Endothelial cell of umbilical vein (primary cell): ENCODE measurements at regions not wholly inside any gene's neighbourhood (a gene's known extent, or its start where the extent isn't known, plus 50 kb on each side); places are given as distances from the start of the nearest gene placed in this dataset.

Experiments
- BruUV-seq: library from RNA; stranded (reverse); fragments of 400-500 nt; replicated peaks from 2 replicates; lab custom pipeline; 2021; lab: Mats Ljungman, UMichigan
- CTCF ChIA-PET: fragments of 300-600, 350-600 bp; sonication (Branson Sonifier 250); formaldehyde crosslinking; loops from one replicate; lab custom pipeline; 2021; ENCODE audit warnings: antibody characterized with exemption, inconsistent platforms; lab: Charles Lee
- POLR2A ChIA-PET: fragments of 300-600, 350-600 bp; sonication (Branson Sonifier 250); formaldehyde crosslinking; loops from one replicate; lab custom pipeline; 2021; ENCODE audit warnings: antibody characterized with exemption, inconsistent platforms; lab: Charles Lee
- DNase-seq: peaks from one replicate; pipeline ENCODE4 v3.0.0-alpha.2; 2011; ENCODE audit warnings: low read depth, low spot score
- FAIRE-seq: peaks from 2 replicates; lab custom pipeline; 2011; peaks lifted over from hg19 to GRCh38; lab: Jason Lieb, UNC
- H2AFZ ChIP-seq: 2 replicates; pipeline ENCODE4 v1.6.0; 2012; ENCODE audit warnings: low read depth, low read length, control low read depth, inconsistent platforms
- H3K27ac ChIP-seq: 2 replicates; pipeline ENCODE4 v1.5.1; 2011; ENCODE audit warnings: low read depth, mild to moderate bottlenecking, control low read depth, low read length, moderate library complexity; ENCODE audit not compliant: insufficient read depth
- H3K27me3 ChIP-seq, 2 experiments: 2 replicates each; pipeline versions ENCODE4 v1.6.0 to v1.6.1; 2011; ENCODE audit warnings: low read length in 2 of 2, mixed read lengths in 1 of 2; ENCODE audit not compliant: control insufficient read depth in 2 of 2, insufficient read depth in 2 of 2
- H3K36me3 ChIP-seq, 2 experiments: 2 replicates in 1 of 2; 3 replicates in 1 of 2; pipeline ENCODE4 v1.5.1; 2011; ENCODE audit warnings: low read length in 2 of 2, mild to moderate bottlenecking in 1 of 2, moderate library complexity in 1 of 2; ENCODE audit not compliant: control insufficient read depth in 2 of 2, insufficient read depth in 2 of 2; ENCODE audit errors: extremely low read depth in 1 of 2
- H3K4me1 ChIP-seq: 3 replicates; pipeline ENCODE4 v1.5.1; 2011; ENCODE audit warnings: mild to moderate bottlenecking, low read length; ENCODE audit not compliant: control insufficient read depth, insufficient read depth; ENCODE audit errors: extremely low read depth
- H3K4me2 ChIP-seq: 2 replicates; pipeline ENCODE4 v1.6.1; 2011; ENCODE audit warnings: low read length, control low read depth, mixed read lengths; ENCODE audit not compliant: insufficient read depth
- H3K4me3 ChIP-seq, 3 experiments: fragments of 200-600 bp in 1 of 3; sonication (generic), shearing (Covaris generic) in 1 of 3; replicated peaks in 1 of 3; 2 replicates each; pipeline ENCODE4 v1.5.1; 2011 to 2016; ENCODE audit warnings: control low read depth in 3 of 3, low read length in 3 of 3, mild to moderate bottlenecking in 2 of 3, inconsistent platforms in 1 of 3, low read depth in 1 of 3, moderate library complexity in 1 of 3; ENCODE audit not compliant: insufficient read depth in 1 of 3
- H3K79me2 ChIP-seq: 2 replicates; pipeline ENCODE4 v1.6.0; 2012; ENCODE audit warnings: low read length, inconsistent platforms; ENCODE audit not compliant: control insufficient read depth, insufficient read depth
- H3K9ac ChIP-seq: replicated peaks from 2 replicates; pipeline ENCODE3; 2011; ENCODE audit warnings: low read length, control low read depth; ENCODE audit not compliant: insufficient read depth; ENCODE audit errors: extremely low read depth
- H3K9me1 ChIP-seq: replicated peaks from 3 replicates; pipeline ENCODE4 v1.6.0; 2011; ENCODE audit warnings: mild to moderate bottlenecking, low read length; ENCODE audit not compliant: control insufficient read depth, insufficient read depth; ENCODE audit errors: extremely low read depth
- H3K9me3 ChIP-seq: replicated peaks from 2 replicates; pipeline ENCODE4 v1.5.1; 2012; ENCODE audit warnings: low read length, inconsistent platforms; ENCODE audit not compliant: control insufficient read depth, insufficient read depth
- H4K20me1 ChIP-seq: replicated peaks from 2 replicates; pipeline ENCODE3; 2011; ENCODE audit warnings: mild to moderate bottlenecking, low read length; ENCODE audit not compliant: control insufficient read depth, insufficient read depth; ENCODE audit errors: extremely low read depth
- EZH2 ChIP-seq: IDR thresholded peaks from 2 replicates; pipeline ENCODE4 v1.6.1; 2012; ENCODE audit warnings: borderline replicate concordance, low read depth, mild to moderate bottlenecking, moderate library complexity, low read length, inconsistent platforms; ENCODE audit not compliant: severe bottlenecking
- FOS ChIP-seq: IDR thresholded peaks from 2 replicates; pipeline ENCODE4 v1.6.1; 2011; ENCODE audit warnings: mild to moderate bottlenecking, low read length, moderate library complexity, borderline replicate concordance; ENCODE audit not compliant: insufficient read depth
- GATA2 ChIP-seq: IDR thresholded peaks from 2 replicates; pipeline ENCODE4 v1.7.0; 2011; ENCODE audit warnings: low read depth, mild to moderate bottlenecking, moderate library complexity, mixed read lengths, low read length; ENCODE audit not compliant: insufficient read length, insufficient read depth
- JUN ChIP-seq: IDR thresholded peaks from 2 replicates; pipeline ENCODE4 v1.6.1; 2011; ENCODE audit warnings: borderline replicate concordance, low read depth; ENCODE audit not compliant: insufficient read length, insufficient read depth
- MYC ChIP-seq: IDR thresholded peaks from one replicate; pipeline ENCODE4 v1.6.1; 2011; ENCODE audit warnings: mild to moderate bottlenecking, low read depth, low read length
- POLR2A ChIP-seq: IDR thresholded peaks from 2 replicates; pipeline ENCODE4 v1.6.1; 2012; ENCODE audit warnings: low read depth, mild to moderate bottlenecking, control low read depth, low read length
- POLR2AphosphoS5 ChIP-seq: IDR thresholded peaks from 2 replicates; pipeline ENCODE4 v1.6.1; 2012; ENCODE audit warnings: low read depth, mild to moderate bottlenecking, control low read depth, low read length, moderate library complexity; ENCODE audit not compliant: insufficient read depth
- dilution Hi-C: fragments of 300-500 bp; cut with MboI; formaldehyde crosslinking; loops from one replicate; pipeline ENCODE4 v1.15.0; 2019; ENCODE audit warnings: low sequenced_read_pairs; ENCODE audit not compliant: extremely low pct_ligation_motif_present
- intact Hi-C: fragments of 100-400 bp; cut with micrococcal nuclease; formaldehyde crosslinking; loops from one replicate; pipeline ENCODE4 v1.10.0; 2022
- TF ChIP-seq, protein P1 (sequence below): IDR thresholded peaks from 2 replicates; pipeline ENCODE4 v1.6.1; 2011; ENCODE audit not compliant: insufficient read depth, insufficient read length
- TF ChIP-seq, protein P2 (sequence below), 2 donors: IDR thresholded peaks; 1 replicate in 1 of 2; 2 replicates in 1 of 2; pipeline ENCODE4 v1.5.1; 2011; ENCODE audit warnings: low read length in 2 of 2, mild to moderate bottlenecking in 2 of 2, moderate library complexity in 2 of 2, control low read depth in 1 of 2, inconsistent platforms in 1 of 2, low read depth in 1 of 2; ENCODE audit not compliant: insufficient read depth in 1 of 2; ENCODE audit errors: extremely low read depth in 1 of 2

DNA sequence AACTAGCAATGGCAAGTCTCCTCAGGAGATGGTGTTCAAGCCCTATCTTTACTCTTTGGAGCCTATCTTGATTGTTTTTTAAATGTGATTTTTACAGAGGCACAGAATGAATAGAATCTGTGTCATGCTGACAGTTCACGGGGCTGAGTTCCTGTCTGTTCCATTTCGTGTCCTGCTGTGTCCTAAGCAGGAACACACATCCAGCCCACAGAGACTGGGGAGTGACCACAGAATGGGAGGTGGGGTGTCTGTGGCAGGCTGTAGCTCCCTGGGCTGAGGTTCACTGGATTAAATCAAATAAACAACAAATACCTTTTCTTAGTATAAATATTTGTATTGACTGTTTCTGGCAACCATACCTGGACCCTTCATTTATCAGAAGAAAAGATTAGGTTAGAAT lies 73.4 kb upstream of the CARD11 start:
- no TSS peak for BruUV-seq
- H3K4me3 ChIP-seq, result no peak overlapping the region
- CTCF ChIA-PET, result no interaction called here
- H3K9ac ChIP-seq, result no peak overlapping the region
- TF ChIP-seq, protein P1, sequence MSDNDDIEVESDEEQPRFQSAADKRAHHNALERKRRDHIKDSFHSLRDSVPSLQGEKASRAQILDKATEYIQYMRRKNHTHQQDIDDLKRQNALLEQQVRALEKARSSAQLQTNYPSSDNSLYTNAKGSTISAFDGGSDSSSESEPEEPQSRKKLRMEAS, result no peak
- TF ChIP-seq EZH2 (no peak), POLR2A (no peak), JUN (no peak), FOS (no peak), GATA2 (no peak), POLR2AphosphoS5 (no peak)
- DNase-seq (no peak), FAIRE-seq (no peak)
- H3K27me3 ChIP-seq, result no peaks in the 10 kb centered on the region
- no peak overlapping the region for H3K4me2 ChIP-seq
- H2AFZ ChIP-seq, result no peak overlapping the region
- no peak overlapping the region for H3K27ac ChIP-seq
- no peaks in the 10 kb centered on the region for H3K36me3 ChIP-seq
- intact Hi-C loops, result no loop called here
- dilution Hi-C loops, result no loop called here
- H3K79me2 ChIP-seq, result no peaks in the 10 kb centered on the region
- H3K9me3 ChIP-seq, result no peaks in the 10 kb centered on the region
- no peaks in the 10 kb centered on the region for H4K20me1 ChIP-seq
- H3K9me1 ChIP-seq, result no peaks in the 10 kb centered on the region
- POLR2A ChIA-PET, result no interaction called here
- no peaks in the 10 kb centered on the region for H3K4me1 ChIP-seq

DNA sequence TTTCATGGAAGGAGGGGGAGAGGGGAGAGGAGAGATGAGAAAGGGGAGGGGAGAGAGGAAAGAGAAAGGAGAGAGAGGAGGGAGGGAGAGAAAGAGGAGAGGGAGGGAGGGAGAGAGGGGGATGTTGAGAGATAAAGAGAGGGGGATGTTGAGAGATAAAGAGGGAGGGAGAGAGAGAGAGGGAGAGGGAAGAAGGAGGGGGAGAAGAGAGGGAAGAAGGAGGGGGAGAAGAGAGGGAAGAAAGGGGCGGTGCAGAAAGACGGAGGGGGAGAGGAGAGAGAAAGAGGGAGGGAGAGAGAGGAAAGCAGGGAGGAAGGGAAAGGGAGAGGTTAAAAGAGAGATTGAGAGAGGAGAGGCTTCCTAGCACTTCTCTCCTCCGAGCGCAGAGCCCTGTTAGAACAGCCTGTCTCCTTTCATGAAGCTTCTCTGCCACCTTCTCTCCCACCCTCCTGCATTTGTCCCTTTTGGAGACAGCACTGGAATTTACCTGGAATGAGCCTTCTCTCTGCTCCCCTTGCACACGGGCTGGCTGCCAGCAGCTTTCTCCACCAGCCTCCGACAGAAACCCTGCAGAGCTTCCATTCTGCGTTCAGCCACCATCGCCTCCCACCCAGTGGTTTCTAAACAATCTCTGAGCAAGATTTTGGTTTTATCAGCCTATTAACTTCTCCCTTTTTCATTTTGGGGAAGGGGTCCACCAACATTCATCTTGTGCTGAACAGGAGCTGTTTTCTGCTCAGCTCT lies 74.0 kb upstream of the CARD11 start:
- no peak for DNase-seq

More for the DNA sequence above, 74.0 kb upstream of the CARD11 start:
- TF ChIP-seq POLR2A (no peak), MYC (no peak), POLR2AphosphoS5 (no peak), GATA2 (no peak), FOS (no peak), EZH2 (no peak), JUN (no peak)
- TF ChIP-seq, protein P1, result no peak
- TF ChIP-seq, protein P2, sequence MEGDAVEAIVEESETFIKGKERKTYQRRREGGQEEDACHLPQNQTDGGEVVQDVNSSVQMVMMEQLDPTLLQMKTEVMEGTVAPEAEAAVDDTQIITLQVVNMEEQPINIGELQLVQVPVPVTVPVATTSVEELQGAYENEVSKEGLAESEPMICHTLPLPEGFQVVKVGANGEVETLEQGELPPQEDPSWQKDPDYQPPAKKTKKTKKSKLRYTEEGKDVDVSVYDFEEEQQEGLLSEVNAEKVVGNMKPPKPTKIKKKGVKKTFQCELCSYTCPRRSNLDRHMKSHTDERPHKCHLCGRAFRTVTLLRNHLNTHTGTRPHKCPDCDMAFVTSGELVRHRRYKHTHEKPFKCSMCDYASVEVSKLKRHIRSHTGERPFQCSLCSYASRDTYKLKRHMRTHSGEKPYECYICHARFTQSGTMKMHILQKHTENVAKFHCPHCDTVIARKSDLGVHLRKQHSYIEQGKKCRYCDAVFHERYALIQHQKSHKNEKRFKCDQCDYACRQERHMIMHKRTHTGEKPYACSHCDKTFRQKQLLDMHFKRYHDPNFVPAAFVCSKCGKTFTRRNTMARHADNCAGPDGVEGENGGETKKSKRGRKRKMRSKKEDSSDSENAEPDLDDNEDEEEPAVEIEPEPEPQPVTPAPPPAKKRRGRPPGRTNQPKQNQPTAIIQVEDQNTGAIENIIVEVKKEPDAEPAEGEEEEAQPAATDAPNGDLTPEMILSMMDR (IDR thresholded peaks at IDR 0.05; ENCODE audit: extremely low read depth in 1 of 2, insufficient read depth in 1 of 2, low read depth in 1 of 2, low read length in 2 of 2), result no peak
- no peaks in the 10 kb centered on the region for H4K20me1 ChIP-seq
- no peaks in the 10 kb centered on the region for H3K4me1 ChIP-seq
- POLR2A ChIA-PET, result no interaction called here
- no peaks in the 10 kb centered on the region for H3K36me3 ChIP-seq
- H3K9me1 ChIP-seq, result no peaks in the 10 kb centered on the region
- H3K9ac ChIP-seq, result no peak overlapping the region
- intact Hi-C loops, result no loop called here
- dilution Hi-C loops, result no loop called here
- H3K27ac ChIP-seq, result no peak overlapping the region
- H3K27me3 ChIP-seq, result no peaks in the 10 kb centered on the region
- H3K9me3 ChIP-seq, result no peaks in the 10 kb centered on the region
- BruUV-seq, result no TSS peak
- CTCF ChIA-PET, result interaction anchor here (1.9 kb wide), 1 partner anchor 27 kb away, joined by 4 read pairs; no protein-coding TSS in a partner anchor
- FAIRE-seq, result no peak
- H3K4me2 ChIP-seq, result no peak overlapping the region
- H2AFZ ChIP-seq, result no peak overlapping the region
- H3K4me3 ChIP-seq, result no peak overlapping the region
- H3K79me2 ChIP-seq, result no peaks in the 10 kb centered on the region
